ENCODE measurements at regions not wholly inside any gene's neighbourhood (a gene's known extent, or its start where the extent isn't known, plus 50 kb on each side); places are given as distances from the start of the nearest gene placed in this dataset.

DNA sequence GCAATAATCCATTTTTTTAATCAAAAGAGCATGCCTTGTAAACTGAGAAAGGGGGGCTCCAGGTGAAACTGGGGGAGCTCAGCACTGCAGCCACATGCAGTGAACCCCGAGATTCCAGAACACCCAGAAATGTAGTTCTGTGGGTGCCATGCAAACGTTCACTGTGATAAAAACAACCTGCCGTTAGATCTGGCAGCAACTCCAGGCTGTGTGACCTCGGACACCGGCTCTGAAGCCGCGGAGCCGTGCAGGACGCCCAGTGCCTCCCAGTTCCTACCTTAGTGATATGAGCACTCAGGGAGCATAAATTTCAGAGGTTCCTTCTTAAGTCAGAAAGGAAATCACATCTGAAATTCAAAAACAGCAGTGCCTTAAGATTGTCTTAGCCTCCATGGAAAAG is 85.4 kb upstream of the THBS2 start:
- H3K4me1 Mint-ChIP-seq (ENCODE audit: low read depth) = no peaks in the 10 kb centered on the region
- H3K4me3 Mint-ChIP-seq = no peak overlapping the region
- H3K9me3 Mint-ChIP-seq = no peaks in the 10 kb centered on the region
- no peak for DNase-seq
- no peak for ATAC-seq
- peaks cover 3% of the 10 kb centered on the region for H3K27me3 Mint-ChIP-seq (ENCODE audit: low read depth)
- no peaks in the 10 kb centered on the region for H3K36me3 Mint-ChIP-seq (ENCODE audit: insufficient read depth)

DNA sequence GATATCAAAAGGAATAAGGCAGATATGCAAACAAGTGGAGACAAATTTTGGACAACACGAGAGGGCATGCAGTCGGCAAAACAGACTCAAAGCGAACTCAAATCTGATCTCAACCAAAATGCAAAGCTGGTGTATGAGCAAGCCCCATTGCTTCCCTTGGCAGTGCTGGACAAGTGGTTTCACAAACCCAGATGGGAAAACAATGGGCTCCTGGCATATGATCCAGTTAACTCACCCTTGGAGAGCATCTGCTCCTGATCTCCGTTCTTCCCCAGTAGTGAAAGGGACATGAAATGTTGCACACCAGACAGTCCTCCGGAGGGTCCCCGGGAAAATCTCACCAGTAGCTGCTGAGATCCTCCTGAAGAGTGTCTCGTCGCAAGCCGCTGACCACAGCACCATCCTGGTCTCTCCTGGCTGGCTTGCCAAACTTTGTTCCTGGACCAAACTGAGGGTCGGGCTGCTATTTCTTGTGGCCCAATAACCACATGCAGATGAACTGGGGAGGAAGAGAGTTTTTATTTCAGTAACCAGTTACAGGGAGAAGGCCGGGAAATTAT is 84.3 kb upstream of the THBS2 start:
- no peak for ATAC-seq

DNA sequence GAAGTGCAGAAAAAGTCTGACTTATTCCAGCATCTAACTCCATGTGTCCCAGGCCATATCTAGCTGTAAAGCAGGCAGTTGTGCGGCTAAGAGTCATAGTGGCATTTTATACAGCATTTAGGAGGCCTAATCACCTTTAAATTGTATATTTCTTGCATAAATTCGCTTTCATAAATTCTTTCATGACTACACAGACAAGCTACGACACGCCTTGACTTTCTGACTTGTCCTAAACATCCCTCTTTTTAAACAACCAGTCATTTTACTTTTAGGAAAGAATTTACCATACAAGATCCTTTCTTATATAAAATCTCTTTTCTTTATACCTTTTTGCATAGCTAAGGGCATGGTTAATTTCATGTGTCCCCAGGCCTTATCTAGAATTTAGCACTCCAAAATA is 81.7 kb upstream of the THBS2 start:
- no peak overlapping the region for H3K4me3 Mint-ChIP-seq
- no peaks in the 10 kb centered on the region for H3K36me3 Mint-ChIP-seq (ENCODE audit: insufficient read depth)
- H3K9me3 Mint-ChIP-seq = no peaks in the 10 kb centered on the region
- DNase-seq (no peak), ATAC-seq (no peak)
- peaks cover 11% of the 10 kb centered on the region for H3K27me3 Mint-ChIP-seq (ENCODE audit: low read depth)
- no peaks in the 10 kb centered on the region for H3K4me1 Mint-ChIP-seq (ENCODE audit: low read depth)

More for the DNA sequence above, 84.3 kb upstream of the THBS2 start:
- Mint-ChIP-seq H3K4me3 (no peak overlapping the region), H3K36me3 (ENCODE audit: insufficient read depth) (no peaks in the 10 kb centered on the region), H3K9me3 (no peaks in the 10 kb centered on the region), H3K27me3 (ENCODE audit: low read depth) (peaks cover 6% of the 10 kb centered on the region), H3K4me1 (ENCODE audit: low read depth) (no peaks in the 10 kb centered on the region)
- DNase-seq = no peak

- peaks cover 15% of the 10 kb centered on the region for H3K27me3 Mint-ChIP-seq (ENCODE audit: low read depth)
- no peak overlapping the region for H3K4me3 Mint-ChIP-seq
- no peaks in the 10 kb centered on the region for H3K4me1 Mint-ChIP-seq (ENCODE audit: low read depth)
- H3K9me3 Mint-ChIP-seq = no peaks in the 10 kb centered on the region
- no peaks in the 10 kb centered on the region for H3K36me3 Mint-ChIP-seq (ENCODE audit: insufficient read depth)
- DNase-seq = no peak
- no peak for ATAC-seq
Observed at GRCh38 chr6:169332250-169332649, 78.6 kb upstream of the THBS2 start.

GRCh38 chr6:169328112-169328801 is 74.6 kb upstream of the THBS2 start:
- no peak for DNase-seq
- H3K27me3 Mint-ChIP-seq (ENCODE audit: low read depth) = peaks cover 18% of the 10 kb centered on the region
- no peaks in the 10 kb centered on the region for H3K9me3 Mint-ChIP-seq
- H3K36me3 Mint-ChIP-seq (ENCODE audit: insufficient read depth) = no peaks in the 10 kb centered on the region
- no peak for ATAC-seq
- H3K4me3 Mint-ChIP-seq = no peak overlapping the region
- H3K4me1 Mint-ChIP-seq (ENCODE audit: low read depth) = no peaks in the 10 kb centered on the region

DNA sequence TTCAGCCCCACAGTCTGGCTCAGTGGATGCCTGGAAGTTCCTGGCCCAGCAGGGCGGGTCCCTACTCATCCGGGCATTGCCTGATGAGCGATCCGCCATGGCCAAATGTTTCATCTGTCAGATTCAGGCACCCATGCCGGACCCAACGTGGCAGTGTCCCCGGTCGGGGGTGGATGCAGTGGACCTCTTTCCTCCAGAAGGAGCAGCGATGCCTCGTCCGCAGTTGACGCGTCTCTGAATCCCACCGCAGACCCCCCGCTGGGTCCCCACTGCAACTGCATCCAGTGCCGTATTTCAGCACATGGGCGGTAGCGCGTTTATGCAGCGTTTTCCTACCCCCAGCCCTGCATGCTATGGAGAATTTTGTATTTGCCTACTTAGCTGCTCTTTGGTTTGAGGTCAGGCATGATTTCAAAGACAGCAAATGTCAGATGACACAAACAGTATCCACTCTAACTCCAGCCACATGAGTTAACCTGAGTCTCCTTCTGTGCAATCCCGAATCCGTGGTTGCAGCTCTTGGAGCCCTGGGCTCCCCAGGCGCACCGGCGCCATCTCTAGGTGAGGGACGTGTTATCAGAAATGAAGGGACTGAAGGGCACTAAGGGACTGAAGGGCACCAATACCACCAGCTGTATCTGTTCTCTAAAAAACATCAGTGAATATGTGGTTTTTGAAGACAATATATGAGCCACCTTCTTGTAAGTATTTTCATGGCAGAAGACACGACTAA is 72.6 kb upstream of the THBS2 start:
- Mint-ChIP-seq H3K9me3 (no peaks in the 10 kb centered on the region), H3K27me3 (ENCODE audit: low read depth) (peaks cover 15% of the 10 kb centered on the region), H3K4me1 (ENCODE audit: low read depth) (no peaks in the 10 kb centered on the region), H3K4me3 (no peak overlapping the region), H3K36me3 (ENCODE audit: insufficient read depth) (no peaks in the 10 kb centered on the region)
- ATAC-seq (no peak), DNase-seq (no peak)

DNA sequence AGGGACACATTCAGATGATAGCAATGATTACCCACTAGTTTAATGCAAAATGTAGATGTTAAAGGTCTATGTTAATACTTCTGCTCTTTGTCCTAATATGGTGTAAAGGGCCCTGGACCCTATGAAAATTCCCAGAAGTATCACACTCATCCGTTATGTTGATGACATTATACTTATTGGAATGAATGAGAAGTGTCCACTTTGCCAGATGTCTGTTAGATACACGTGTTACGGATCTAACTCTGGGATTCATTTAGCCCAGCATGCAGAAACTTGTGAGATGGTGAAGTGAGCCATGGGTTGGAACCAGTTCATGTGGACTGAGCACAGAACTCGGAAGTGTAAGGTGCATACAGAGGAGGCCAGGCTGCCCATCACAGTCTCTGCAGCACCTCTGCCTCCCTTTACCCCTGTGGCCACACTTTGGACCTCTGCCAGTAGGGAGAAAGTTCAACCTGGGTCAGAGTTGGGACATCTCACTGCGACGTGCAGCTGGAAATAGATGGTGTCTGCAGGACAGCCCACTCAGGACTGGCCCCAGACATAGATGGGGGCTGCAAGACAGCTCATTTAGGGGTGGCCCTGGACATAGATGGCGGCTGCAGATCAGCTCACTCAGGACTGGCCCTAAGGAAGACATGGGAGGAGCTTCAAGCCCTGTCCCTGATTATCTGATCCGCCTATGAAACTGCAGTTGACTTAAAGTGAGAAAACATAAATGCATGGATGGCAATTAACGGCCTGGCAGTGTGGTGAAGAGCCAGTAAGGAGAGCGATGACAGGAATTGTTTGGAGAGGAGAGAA is 71.2 kb upstream of the THBS2 start:
- no peaks in the 10 kb centered on the region for H3K4me1 Mint-ChIP-seq (ENCODE audit: low read depth)
- ATAC-seq = no peak
- no peak for DNase-seq
- peaks cover 8% of the 10 kb centered on the region for H3K27me3 Mint-ChIP-seq (ENCODE audit: low read depth)
- H3K9me3 Mint-ChIP-seq = no peaks in the 10 kb centered on the region
- H3K4me3 Mint-ChIP-seq = no peak overlapping the region
- no peaks in the 10 kb centered on the region for H3K36me3 Mint-ChIP-seq (ENCODE audit: insufficient read depth)

- peaks cover 8% of the 10 kb centered on the region for H3K27me3 Mint-ChIP-seq (ENCODE audit: low read depth)
- H3K9me3 Mint-ChIP-seq = no peaks in the 10 kb centered on the region
- no peak for DNase-seq
- ATAC-seq = no peak
- no peaks in the 10 kb centered on the region for H3K4me1 Mint-ChIP-seq (ENCODE audit: low read depth)
- no peaks in the 10 kb centered on the region for H3K36me3 Mint-ChIP-seq (ENCODE audit: insufficient read depth)
- no peak overlapping the region for H3K4me3 Mint-ChIP-seq
Observed at GRCh38 chr6:169324086-169324485, 70.4 kb upstream of the THBS2 start.

GRCh38 chr6:169323221-169323620 is 69.6 kb upstream of the THBS2 start:
- peaks cover 8% of the 10 kb centered on the region for H3K27me3 Mint-ChIP-seq (ENCODE audit: low read depth)
- no peaks in the 10 kb centered on the region for H3K9me3 Mint-ChIP-seq
- H3K4me1 Mint-ChIP-seq (ENCODE audit: low read depth) = no peaks in the 10 kb centered on the region
- no peaks in the 10 kb centered on the region for H3K36me3 Mint-ChIP-seq (ENCODE audit: insufficient read depth)
- no peak for DNase-seq
- no peak overlapping the region for H3K4me3 Mint-ChIP-seq
- ATAC-seq = no peak

GRCh38 chr6:169321546-169321945 is 67.9 kb upstream of the THBS2 start:
- H3K4me1 Mint-ChIP-seq (ENCODE audit: low read depth) = no peaks in the 10 kb centered on the region

DNA sequence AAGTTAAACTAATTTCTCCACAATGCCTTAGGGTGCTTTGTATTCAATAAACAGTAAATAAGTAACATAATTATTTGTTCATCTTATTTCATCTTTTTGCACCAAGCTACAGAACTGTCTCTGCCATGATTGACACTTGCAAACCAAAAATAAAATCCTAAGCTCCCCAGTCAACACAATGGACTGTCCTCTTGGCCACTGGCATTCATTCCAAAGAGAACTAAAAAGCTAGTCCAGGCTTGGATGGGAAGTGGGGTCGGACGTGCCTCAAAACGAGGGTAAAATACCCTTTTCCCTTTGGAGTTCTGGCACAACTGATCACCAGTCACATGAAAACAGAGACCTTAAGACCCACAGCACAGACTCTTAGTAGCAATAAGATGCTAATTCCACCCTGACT is 66.4 kb upstream of the THBS2 start:
- ATAC-seq = no peak
- no peaks in the 10 kb centered on the region for H3K9me3 Mint-ChIP-seq
- H3K4me3 Mint-ChIP-seq = no peak overlapping the region

More at GRCh38 chr6:169321546-169321945, 67.9 kb upstream of the THBS2 start:
- Mint-ChIP-seq H3K4me3 (no peak overlapping the region), H3K9me3 (no peaks in the 10 kb centered on the region), H3K36me3 (ENCODE audit: insufficient read depth) (no peaks in the 10 kb centered on the region), H3K27me3 (ENCODE audit: low read depth) (peaks cover 8% of the 10 kb centered on the region)
- ATAC-seq (no peak), DNase-seq (no peak)

GRCh38 chr6:169317441-169318202 is 64.0 kb upstream of the THBS2 start:
- ATAC-seq = no peak
- DNase-seq = no peak
- H3K36me3 Mint-ChIP-seq (ENCODE audit: insufficient read depth) = no peaks in the 10 kb centered on the region
- no peaks in the 10 kb centered on the region for H3K9me3 Mint-ChIP-seq
- H3K27me3 Mint-ChIP-seq (ENCODE audit: low read depth) = peaks cover 2% of the 10 kb centered on the region
- H3K4me1 Mint-ChIP-seq (ENCODE audit: low read depth) = no peaks in the 10 kb centered on the region
- no peak overlapping the region for H3K4me3 Mint-ChIP-seq

More for the DNA sequence above, 66.4 kb upstream of the THBS2 start:
- H3K27me3 Mint-ChIP-seq (ENCODE audit: low read depth) = peaks cover 4% of the 10 kb centered on the region
- DNase-seq = no peak
- no peaks in the 10 kb centered on the region for H3K4me1 Mint-ChIP-seq (ENCODE audit: low read depth)
- no peaks in the 10 kb centered on the region for H3K36me3 Mint-ChIP-seq (ENCODE audit: insufficient read depth)

DNA sequence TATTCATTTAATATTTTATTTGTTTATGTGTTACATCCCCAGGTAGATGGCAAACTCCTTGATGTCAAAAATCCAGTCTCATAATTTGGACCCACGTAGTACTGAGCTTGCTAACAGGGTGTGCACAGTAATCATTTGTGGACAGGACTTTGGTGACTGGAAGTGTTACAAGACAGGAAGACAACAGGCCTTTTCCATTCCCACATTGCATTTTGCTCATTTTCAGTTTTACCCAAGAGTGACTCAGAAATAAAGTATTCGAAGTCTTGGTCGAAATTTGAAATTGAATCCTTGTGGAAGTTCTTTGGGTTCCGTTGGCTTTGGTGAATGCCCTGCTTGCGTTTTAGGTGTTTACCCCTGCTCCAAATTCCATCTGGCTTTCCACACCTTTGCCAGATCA is 63.0 kb upstream of the THBS2 start:
- no peaks in the 10 kb centered on the region for H3K4me1 Mint-ChIP-seq (ENCODE audit: low read depth)
- ATAC-seq = no peak
- H3K9me3 Mint-ChIP-seq = no peaks in the 10 kb centered on the region

More for the DNA sequence above, 63.0 kb upstream of the THBS2 start:
- Mint-ChIP-seq H3K4me3 (no peak overlapping the region), H3K36me3 (ENCODE audit: insufficient read depth) (no peaks in the 10 kb centered on the region), H3K27me3 (ENCODE audit: low read depth) (peaks cover 2% of the 10 kb centered on the region)
- DNase-seq = no peak
